Fibroblast of the aortic adventitia (primary cell): ENCODE measurements at regions not wholly inside any gene's neighbourhood (a gene's known extent, or its start where the extent isn't known, plus 50 kb on each side); places are given as distances from the start of the nearest gene placed in this dataset.

Experiments
- DNase-seq: peaks from one replicate; pipeline ENCODE4 v3.0.0-alpha.2; 2010; ENCODE audit warnings: low read depth
- H3K4me3 ChIP-seq: 2 replicates; pipeline ENCODE4 v1.5.1; 2011; ENCODE audit warnings: low read depth, mild to moderate bottlenecking, control low read depth, low read length, moderate library complexity
- TF ChIP-seq, protein P1 (sequence below): IDR thresholded peaks from 2 replicates; pipeline ENCODE4 v1.5.1; 2011; ENCODE audit warnings: mild to moderate bottlenecking, low read length, control low read depth, inconsistent platforms; ENCODE audit not compliant: insufficient read depth

DNA sequence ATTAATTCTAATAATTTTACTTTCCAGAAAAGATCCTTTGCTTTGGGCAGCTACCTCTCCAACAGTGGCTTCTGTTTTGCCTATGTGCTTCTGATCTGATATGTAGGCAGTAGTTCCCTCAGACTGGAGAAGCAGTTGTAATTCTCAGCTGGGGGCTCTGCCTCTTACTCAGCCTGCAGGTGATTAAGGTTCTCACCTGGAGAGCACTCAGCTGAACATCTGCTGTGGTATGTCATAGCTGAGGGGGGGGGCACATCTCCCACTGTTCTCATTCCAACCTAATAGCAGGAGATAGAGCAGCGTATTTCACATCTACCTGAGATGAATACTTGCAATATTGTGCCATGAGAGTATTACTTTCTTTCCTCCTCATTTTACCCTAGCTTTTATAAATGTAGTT is 511.9 kb upstream of the CDH8 start:
- TF ChIP-seq, protein P1, sequence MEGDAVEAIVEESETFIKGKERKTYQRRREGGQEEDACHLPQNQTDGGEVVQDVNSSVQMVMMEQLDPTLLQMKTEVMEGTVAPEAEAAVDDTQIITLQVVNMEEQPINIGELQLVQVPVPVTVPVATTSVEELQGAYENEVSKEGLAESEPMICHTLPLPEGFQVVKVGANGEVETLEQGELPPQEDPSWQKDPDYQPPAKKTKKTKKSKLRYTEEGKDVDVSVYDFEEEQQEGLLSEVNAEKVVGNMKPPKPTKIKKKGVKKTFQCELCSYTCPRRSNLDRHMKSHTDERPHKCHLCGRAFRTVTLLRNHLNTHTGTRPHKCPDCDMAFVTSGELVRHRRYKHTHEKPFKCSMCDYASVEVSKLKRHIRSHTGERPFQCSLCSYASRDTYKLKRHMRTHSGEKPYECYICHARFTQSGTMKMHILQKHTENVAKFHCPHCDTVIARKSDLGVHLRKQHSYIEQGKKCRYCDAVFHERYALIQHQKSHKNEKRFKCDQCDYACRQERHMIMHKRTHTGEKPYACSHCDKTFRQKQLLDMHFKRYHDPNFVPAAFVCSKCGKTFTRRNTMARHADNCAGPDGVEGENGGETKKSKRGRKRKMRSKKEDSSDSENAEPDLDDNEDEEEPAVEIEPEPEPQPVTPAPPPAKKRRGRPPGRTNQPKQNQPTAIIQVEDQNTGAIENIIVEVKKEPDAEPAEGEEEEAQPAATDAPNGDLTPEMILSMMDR: no peak
- no peak for DNase-seq
- no peak overlapping the region for H3K4me3 ChIP-seq

DNA sequence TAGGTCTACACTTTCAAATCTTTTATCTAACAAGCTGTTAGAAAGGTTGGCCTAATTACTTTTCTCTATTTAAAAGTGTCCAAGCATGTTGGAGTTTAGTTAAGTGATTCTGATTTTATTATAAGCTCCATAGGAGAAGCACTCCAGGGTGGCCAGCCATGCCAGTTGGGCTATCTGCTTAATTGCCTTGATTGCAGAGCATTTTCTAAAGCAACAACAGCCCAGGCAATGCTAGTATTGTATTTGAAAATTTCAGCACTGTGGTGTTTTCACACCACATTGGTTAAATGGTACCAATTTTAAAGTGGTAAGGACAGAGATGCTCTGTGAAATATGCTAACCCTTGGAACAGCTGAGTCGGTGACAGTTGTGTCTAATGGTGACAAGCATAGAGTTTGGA is 510.5 kb upstream of the CDH8 start:
- no peak for DNase-seq
- TF ChIP-seq, protein P1: no peak
- no peak overlapping the region for H3K4me3 ChIP-seq

DNA sequence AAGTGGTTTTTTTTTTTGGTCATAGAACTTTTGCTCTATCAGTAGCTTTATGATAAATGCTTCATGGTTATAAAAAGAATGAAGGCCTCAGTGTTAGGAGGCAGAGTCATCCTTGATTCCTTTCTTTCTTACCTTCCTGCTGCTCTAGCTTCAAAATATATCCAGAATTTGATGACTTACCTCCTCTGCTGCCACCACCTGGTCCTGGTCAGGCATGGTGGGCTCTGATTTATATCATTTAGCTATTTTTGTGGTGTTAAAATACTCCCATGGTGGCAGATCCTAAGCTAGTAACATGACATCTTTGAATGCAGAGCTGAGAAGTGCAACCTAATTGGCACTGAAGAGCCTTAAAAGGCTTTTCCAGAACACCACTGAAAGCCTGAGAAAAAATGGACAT is 508.8 kb upstream of the CDH8 start:
- no peak for DNase-seq
- H3K4me3 ChIP-seq: no peak overlapping the region
- TF ChIP-seq, protein P1: no peak

DNA sequence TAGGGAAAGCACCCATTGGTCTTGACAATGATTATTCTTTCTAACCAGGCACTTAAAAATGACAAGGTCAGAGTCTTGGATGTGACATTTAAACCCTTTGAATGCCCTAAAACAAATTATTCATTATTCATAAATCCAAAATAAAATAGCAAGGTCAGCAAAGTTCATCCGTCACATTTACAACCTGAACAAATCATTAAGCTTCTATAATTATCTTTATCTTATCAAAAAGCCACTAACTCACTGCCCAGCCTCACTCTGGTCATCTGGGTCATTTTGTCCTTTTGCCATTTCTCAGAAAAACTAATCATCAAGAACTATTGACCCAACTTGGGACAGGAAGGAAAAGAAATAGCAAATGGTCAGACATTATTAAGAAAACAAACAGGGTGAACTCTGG is 507.3 kb upstream of the CDH8 start:
- TF ChIP-seq, protein P1: no peak
- no peak overlapping the region for H3K4me3 ChIP-seq
- no peak for DNase-seq

DNA sequence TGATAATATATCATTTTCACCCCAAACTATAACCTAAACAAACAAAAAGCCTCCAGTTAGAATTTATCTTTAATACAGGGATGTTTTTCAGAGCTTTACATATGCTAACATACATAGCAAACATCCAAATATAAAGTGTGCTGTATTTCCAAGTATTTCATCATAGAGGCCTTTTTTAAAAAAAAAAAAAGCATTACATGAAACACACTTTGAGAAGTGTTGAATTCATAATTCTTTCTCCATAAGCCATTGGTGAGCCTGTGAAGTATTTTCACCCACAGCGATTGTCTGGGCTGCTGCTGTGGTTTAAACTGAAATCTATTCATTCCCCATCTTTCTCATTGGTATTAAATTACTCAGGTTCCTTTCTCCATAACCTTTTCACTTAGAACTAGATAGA is 503.4 kb upstream of the CDH8 start:
- no peak overlapping the region for H3K4me3 ChIP-seq
- DNase-seq: no peak
- TF ChIP-seq, protein P1: no peak

DNA sequence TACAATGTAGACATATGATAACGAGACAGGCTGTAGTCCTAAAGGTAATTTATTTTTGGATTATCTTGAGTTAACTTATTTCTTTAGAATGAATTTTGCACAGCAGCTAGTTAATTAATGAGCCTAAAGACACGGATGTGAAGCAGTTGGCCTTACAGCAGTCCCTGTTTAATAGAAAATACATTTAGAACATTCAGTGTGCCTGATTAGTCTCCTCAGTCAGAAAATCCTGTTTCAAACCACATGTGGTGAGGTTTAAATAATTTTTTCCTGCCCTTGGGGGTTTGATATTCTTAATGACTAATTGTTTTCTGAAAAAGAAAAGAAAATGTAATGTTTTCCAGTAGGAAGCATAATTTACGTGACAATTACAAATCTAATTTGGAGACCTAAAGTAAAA is 494.2 kb upstream of the CDH8 start:
- TF ChIP-seq, protein P1: no peak

DNA sequence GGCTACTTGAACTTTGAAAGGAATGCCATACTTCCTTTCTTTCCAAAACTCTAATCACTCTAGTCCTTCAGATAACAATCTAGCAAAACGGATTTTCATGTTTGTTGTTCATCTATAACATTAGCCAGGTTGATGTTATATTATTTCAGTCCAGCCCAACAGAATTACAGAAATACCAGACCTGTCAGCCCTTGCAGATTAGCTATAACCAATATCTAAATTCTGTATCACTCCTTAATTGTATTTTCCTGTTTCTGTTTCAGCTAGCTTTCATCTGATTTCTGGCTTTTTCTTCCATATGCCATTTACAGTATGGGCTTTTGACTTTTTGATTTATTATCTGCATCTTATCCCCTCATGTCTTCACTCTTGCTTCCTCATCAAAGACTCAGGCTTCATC is 479.8 kb upstream of the CDH8 start:
- TF ChIP-seq, protein P1: no peak
- no peak for DNase-seq

More for the DNA sequence above, 494.2 kb upstream of the CDH8 start:
- no peak for DNase-seq
- no peak overlapping the region for H3K4me3 ChIP-seq

More for the DNA sequence above, 479.8 kb upstream of the CDH8 start:
- no peak overlapping the region for H3K4me3 ChIP-seq
